GM13977 (cell line): ENCODE measurements at regions not wholly inside any gene's neighbourhood (a gene's known extent, or its start where the extent isn't known, plus 50 kb on each side); places are given as distances from the start of the nearest gene placed in this dataset.

ENCODE experiments used
- DNase-seq: peaks from one replicate; pipeline ENCODE4 v3.0.0; 2012; ENCODE audit warnings: low spot score
- in situ Hi-C: fragments of 300-500 bp; cut with MboI; formaldehyde crosslinking; loops from one replicate; pipeline ENCODE4 v1.12.0; 2022; ENCODE audit warnings: low sequenced_read_pairs, low pct_unique_long_range_greater_than_20kb, mixed read lengths, inconsistent platforms; ENCODE audit not compliant: unreplicated experiment
- TF ChIP-seq, protein P1 (sequence below): IDR thresholded peaks from 2 replicates; pipeline ENCODE4 v1.5.1; 2012; ENCODE audit warnings: mild to moderate bottlenecking, control low read depth; ENCODE audit not compliant: insufficient read depth; ENCODE audit errors: extremely low read depth, missing control alignments

DNA sequence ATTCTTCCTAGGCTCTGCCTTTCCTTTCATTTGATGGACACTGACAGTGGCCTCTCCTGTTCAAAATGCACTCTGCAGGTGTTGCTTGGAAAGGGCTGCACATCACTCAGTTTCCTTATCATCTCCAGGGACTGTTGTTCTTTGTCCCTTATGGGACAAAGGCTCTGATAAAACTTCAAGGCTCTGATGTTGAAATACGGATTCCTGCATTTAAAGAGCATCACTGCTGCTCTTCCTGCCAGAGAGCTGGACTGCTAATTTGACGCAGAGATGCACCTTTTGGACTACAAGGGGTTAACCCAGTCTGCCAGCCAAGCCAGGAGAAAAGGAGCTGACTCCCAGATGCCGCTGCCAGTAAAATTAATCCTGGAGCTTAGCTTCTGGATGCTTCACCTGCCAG lies 952.1 kb downstream of the DIAPH3 start:
- TF ChIP-seq, protein P1, sequence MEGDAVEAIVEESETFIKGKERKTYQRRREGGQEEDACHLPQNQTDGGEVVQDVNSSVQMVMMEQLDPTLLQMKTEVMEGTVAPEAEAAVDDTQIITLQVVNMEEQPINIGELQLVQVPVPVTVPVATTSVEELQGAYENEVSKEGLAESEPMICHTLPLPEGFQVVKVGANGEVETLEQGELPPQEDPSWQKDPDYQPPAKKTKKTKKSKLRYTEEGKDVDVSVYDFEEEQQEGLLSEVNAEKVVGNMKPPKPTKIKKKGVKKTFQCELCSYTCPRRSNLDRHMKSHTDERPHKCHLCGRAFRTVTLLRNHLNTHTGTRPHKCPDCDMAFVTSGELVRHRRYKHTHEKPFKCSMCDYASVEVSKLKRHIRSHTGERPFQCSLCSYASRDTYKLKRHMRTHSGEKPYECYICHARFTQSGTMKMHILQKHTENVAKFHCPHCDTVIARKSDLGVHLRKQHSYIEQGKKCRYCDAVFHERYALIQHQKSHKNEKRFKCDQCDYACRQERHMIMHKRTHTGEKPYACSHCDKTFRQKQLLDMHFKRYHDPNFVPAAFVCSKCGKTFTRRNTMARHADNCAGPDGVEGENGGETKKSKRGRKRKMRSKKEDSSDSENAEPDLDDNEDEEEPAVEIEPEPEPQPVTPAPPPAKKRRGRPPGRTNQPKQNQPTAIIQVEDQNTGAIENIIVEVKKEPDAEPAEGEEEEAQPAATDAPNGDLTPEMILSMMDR, result no peak
- no peak for DNase-seq
- in situ Hi-C loops, result no loop called here

DNA sequence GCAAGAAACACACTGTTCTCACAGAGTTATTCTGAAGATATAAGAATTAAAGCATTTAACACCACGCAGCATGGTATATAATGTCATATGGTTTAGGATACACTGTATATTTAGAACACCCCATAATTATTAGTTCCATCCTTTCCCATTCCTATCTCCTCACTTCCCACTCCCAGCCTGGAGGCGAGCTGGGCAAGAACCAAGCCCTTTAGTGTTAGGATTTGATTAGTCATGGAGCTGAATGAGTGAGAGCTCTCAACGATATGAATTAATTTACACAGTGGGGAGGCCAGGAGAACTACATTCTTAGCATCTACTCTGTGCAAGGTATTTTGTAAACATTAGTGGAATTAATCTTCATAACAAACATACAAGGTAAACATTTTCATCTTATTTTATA lies 934.3 kb downstream of the DIAPH3 start:
- in situ Hi-C loops, result loop anchor here (25.0 kb wide), 1 partner anchor 108 kb away; no protein-coding TSS in a partner anchor
- TF ChIP-seq, protein P1, result no peak
- DNase-seq, result no peak

DNA sequence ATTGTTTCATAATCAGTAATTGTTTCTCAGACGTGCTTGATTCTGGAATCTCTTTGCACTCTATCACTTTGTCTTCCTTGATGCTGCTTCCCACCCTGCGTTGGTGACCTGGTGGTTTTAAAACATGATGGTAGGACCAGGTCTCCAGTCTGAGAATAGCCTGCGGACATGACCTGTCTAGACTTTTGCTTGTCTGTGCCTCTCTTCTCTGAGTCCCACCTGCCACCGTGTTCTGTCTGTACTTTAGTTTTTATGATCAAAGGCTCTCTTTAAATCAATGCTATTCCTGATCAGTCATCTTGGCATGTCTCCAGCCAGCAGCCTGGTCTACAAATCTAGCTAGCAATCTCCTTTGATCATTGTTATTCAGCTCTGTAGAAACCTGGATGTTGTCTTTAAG lies 933.9 kb downstream of the DIAPH3 start:
- in situ Hi-C loops, result loop anchor here (25.0 kb wide), 1 partner anchor 107 kb away; no protein-coding TSS in a partner anchor
- no peak for DNase-seq
- TF ChIP-seq, protein P1, result no peak

DNA sequence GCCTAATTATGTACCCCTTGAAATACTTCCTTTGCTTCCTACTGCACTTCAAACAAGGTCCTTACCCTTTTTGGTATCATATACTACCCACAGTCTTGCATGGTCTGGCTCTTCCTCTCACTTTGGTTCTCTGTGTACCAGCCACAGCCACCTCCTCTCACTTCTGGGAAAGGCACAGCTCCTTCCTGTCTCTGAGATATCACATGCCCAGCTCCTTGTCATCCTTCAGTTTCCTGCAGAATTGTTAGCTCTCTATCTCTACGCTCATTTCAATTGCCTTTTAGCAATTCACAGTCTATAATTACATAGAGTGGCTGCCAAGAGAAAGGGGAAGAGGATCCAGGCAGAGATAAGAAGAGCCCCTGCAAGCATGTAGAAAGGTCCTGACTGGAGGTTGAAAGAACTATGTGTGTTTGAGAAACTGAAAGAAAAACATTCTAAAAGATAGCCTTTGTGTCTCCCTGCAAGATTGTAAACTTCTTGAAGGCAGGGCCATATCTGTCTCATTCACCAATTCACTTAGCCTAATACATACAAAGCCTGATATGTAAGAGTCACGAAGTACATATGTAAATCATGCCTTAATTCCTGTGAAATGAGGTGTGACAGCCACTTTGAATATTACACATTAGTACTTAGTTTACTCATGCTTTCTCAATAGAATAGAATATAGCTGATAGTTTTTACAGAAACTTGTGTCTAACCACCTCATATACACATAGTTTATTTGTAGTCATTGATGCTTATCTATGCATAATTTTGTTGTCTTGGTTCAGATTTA lies 933.1 kb downstream of the DIAPH3 start:
- DNase-seq, result no peak
- TF ChIP-seq, protein P1, result no peak
- in situ Hi-C loops, result loop anchor here (25.0 kb wide), 1 partner anchor 107 kb away; no protein-coding TSS in a partner anchor

DNA sequence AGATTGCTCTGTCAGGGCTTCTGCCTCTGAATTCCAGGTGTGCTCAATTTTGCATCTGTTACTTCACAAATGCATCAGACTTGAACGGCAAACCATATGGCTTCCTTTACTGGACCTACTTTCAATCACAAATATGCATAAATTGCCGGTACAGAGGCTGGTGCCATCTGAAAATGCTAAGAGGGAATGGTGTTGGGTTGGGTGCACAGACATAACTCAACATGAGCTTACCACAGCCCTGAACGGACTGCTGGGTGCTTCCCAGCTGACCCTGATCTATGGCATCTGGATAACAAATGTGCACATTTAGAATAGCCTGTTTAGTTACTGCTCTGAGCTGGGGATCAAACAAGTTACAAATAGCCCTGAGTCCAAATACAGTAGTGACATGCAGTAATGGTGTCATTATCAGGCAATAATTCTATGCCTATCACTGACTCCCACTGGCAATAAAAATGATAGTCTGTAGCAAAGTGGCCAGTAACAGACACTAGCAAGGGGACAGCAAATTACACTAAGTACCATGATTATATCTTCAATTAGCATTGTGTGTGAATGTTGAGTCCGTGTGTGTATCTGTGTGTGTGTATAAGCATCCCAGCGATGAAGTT lies 927.3 kb downstream of the DIAPH3 start:
- no peak for DNase-seq
- in situ Hi-C loops, result loop anchor here (25.0 kb wide), 1 partner anchor 101 kb away; no protein-coding TSS in a partner anchor
- TF ChIP-seq, protein P1, result no peak

DNA sequence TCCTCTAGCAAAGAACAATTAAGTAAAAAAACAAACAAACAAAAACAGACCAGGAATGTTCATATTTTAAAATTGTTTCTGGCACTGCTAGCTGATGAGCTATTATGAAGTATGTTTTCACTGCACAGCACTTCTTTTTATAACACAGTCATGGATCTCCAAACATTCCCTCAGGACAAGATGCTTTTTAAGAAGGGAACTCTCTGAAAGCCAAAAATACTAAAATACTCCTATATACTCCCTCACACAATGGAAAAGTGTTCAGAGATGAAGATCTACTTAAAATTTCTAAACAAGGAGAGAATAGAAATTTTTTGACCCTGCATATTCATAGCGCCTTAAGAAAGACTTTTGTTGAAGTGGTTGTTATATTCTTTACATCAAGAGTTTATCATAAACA lies 926.8 kb downstream of the DIAPH3 start:
- in situ Hi-C loops, result loop anchor here (25.0 kb wide), 1 partner anchor 100 kb away; no protein-coding TSS in a partner anchor
- DNase-seq, result no peak
- TF ChIP-seq, protein P1, result no peak
